SK-N-SH treated with all-trans-retinoic acid at 6 μM for 48 hours (cell line): ENCODE measurements at regions not wholly inside any gene's neighbourhood (a gene's known extent, or its start where the extent isn't known, plus 50 kb on each side); places are given as distances from the start of the nearest gene placed in this dataset.

ENCODE experiments used
- ATAC-seq: fragments of 200-7000 bp; cut with Tn5 transposase; 3 replicates; pipeline ENCODE4 v1.9.1; 2020; ENCODE audit warnings: mild to moderate bottlenecking, moderate library complexity
- ARNTL ChIP-seq: fragments of 450-650 bp; formaldehyde crosslinking; IDR thresholded peaks from 2 replicates; pipeline ENCODE4 v1.5.0; 2020; ENCODE audit warnings: low read depth, mild to moderate bottlenecking, moderate library complexity, borderline replicate concordance
- BACH2 ChIP-seq: fragments of 250-450 bp; sonication (Bioruptor Pico); IDR thresholded peaks from 2 replicates; pipeline ENCODE4 v1.9.0; 2021; ENCODE audit warnings: mild to moderate bottlenecking, borderline replicate concordance
- ESRRG ChIP-seq: fragments of 250-450 bp; sonication (Bioruptor Pico); IDR thresholded peaks from 2 replicates; pipeline ENCODE4 v1.6.1; 2021; ENCODE audit warnings: mild to moderate bottlenecking
- GLIS3 ChIP-seq: fragments of 250-450 bp; sonication (Bioruptor Pico); IDR thresholded peaks from 2 replicates; pipeline ENCODE4 v1.5.0; 2020; ENCODE audit warnings: mild to moderate bottlenecking, moderate library complexity
- ISL1 ChIP-seq: fragments of 250-450 bp; sonication (Bioruptor Pico); IDR thresholded peaks from 2 replicates; pipeline ENCODE4 v2.1.2; 2022; ENCODE audit warnings: mild to moderate bottlenecking, moderate library complexity
- OSR1 ChIP-seq: fragments of 250-450 bp; sonication (Bioruptor Pico); IDR thresholded peaks from 2 replicates; pipeline ENCODE4 v1.8.0; 2022; ENCODE audit warnings: moderate library complexity, mild to moderate bottlenecking, inconsistent platforms
- PPARA ChIP-seq: fragments of 250-450 bp; sonication (Bioruptor Pico); IDR thresholded peaks from 2 replicates; pipeline ENCODE4 v1.5.0; 2020; ENCODE audit warnings: mild to moderate bottlenecking, borderline replicate concordance
- RARB ChIP-seq: fragments of 250-450 bp; sonication (Bioruptor Pico); IDR thresholded peaks from 2 replicates; pipeline ENCODE4 v1.8.0; 2021; ENCODE audit warnings: mild to moderate bottlenecking, moderate library complexity
- SNAI2 ChIP-seq: fragments of 250-450 bp; sonication (Bioruptor Pico); IDR thresholded peaks from 2 replicates; pipeline ENCODE4 v1.5.0; 2020; ENCODE audit warnings: mild to moderate bottlenecking, moderate library complexity
- TCF4 ChIP-seq: fragments of 250-450 bp; sonication (Bioruptor Pico); IDR thresholded peaks from 2 replicates; pipeline ENCODE4 v1.8.0; 2021; ENCODE audit warnings: mild to moderate bottlenecking, moderate library complexity, borderline replicate concordance
- TOX ChIP-seq: fragments of 250-450 bp; sonication (Bioruptor Pico); IDR thresholded peaks from 2 replicates; pipeline ENCODE4 v1.8.0; 2021; ENCODE audit warnings: mild to moderate bottlenecking, moderate library complexity, borderline replicate concordance
- ZC3H10 ChIP-seq: fragments of 250-450 bp; sonication (Bioruptor Pico); IDR thresholded peaks from 2 replicates; pipeline ENCODE4 v1.5.1; 2021; ENCODE audit warnings: mild to moderate bottlenecking, moderate library complexity
- ZFP3 ChIP-seq: fragments of 250-450 bp; sonication (Bioruptor Pico); IDR thresholded peaks from 2 replicates; pipeline ENCODE4 v1.5.0; 2020; ENCODE audit warnings: mild to moderate bottlenecking, moderate library complexity
- ZFP30 ChIP-seq: fragments of 450-650 bp; formaldehyde crosslinking; IDR thresholded peaks from 2 replicates; pipeline ENCODE4 v1.5.0; 2022; ENCODE audit warnings: mild to moderate bottlenecking, moderate library complexity
- ZNF565 ChIP-seq: fragments of 450-650 bp; formaldehyde crosslinking; conservative IDR thresholded peaks from 2 replicates; pipeline ENCODE4 v1.5.0; 2020; ENCODE audit warnings: low read depth, mild to moderate bottlenecking, moderate library complexity
- ZNF70 ChIP-seq: fragments of 450-650 bp; formaldehyde crosslinking; IDR thresholded peaks from 2 replicates; pipeline ENCODE4 v1.5.0; 2020; ENCODE audit warnings: mild to moderate bottlenecking, moderate library complexity
- ZNF8 ChIP-seq: fragments of 450-650 bp; formaldehyde crosslinking; IDR thresholded peaks from 2 replicates; pipeline ENCODE4 v1.5.0; 2020; ENCODE audit warnings: mild to moderate bottlenecking, moderate library complexity
- TF ChIP-seq, protein P1 (sequence below): fragments of 250-450 bp; sonication (Bioruptor Pico); IDR thresholded peaks from 2 replicates; pipeline ENCODE4 v1.5.1; 2020; ENCODE audit warnings: low read depth, mild to moderate bottlenecking, moderate library complexity
- TF ChIP-seq, protein P2 (sequence below): fragments of 250-450 bp; sonication (Bioruptor Pico); IDR thresholded peaks from 2 replicates; pipeline ENCODE4 v1.8.0; 2021; ENCODE audit warnings: low read depth, mild to moderate bottlenecking, moderate library complexity, borderline replicate concordance
- TF ChIP-seq, protein P3 (sequence below): fragments of 250-450 bp; sonication (Bioruptor Pico); IDR thresholded peaks from 2 replicates; pipeline ENCODE4 v1.5.0; 2020; ENCODE audit warnings: mild to moderate bottlenecking, moderate library complexity
- TF ChIP-seq, protein P4 (sequence below): fragments of 250-450 bp; sonication (Bioruptor Pico); IDR thresholded peaks from 2 replicates; pipeline ENCODE4 v1.5.1; 2021; ENCODE audit warnings: mild to moderate bottlenecking, moderate library complexity

DNA sequence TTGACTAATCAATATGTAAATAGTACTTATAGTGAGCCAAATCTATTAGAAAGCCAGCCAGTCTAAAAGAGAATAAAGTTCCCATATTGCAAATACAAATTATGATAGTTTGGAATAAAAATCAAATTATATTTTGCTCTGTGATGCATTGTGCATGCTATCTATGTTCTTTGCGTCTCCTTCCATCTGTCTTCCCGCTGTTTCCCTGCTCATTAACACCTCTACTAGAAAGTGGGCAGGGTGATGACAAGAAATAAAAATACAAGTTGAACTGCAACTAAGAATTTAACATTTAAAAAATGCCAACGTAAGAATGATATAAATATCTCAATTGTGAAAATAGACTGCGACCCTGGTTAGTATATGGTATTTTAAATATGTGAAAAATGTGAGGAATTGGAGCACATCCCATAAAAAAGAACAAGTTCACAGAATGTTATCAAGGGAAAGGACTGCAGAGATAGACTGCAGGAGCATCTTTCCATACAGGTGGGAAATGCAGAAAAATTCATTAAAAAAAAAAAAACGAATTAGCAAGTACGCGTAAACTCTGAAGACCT lies 157.6 kb upstream of the PDE7B start:
- no peak for TF ChIP-seq ARNTL (CRISPR knock-in tag)
- no peak for TF ChIP-seq ESRRG (CRISPR knock-in tag)
- no peak for TF ChIP-seq TCF4 (CRISPR knock-in tag)
- no peak for TF ChIP-seq ZFP3
- TF ChIP-seq, protein P1, sequence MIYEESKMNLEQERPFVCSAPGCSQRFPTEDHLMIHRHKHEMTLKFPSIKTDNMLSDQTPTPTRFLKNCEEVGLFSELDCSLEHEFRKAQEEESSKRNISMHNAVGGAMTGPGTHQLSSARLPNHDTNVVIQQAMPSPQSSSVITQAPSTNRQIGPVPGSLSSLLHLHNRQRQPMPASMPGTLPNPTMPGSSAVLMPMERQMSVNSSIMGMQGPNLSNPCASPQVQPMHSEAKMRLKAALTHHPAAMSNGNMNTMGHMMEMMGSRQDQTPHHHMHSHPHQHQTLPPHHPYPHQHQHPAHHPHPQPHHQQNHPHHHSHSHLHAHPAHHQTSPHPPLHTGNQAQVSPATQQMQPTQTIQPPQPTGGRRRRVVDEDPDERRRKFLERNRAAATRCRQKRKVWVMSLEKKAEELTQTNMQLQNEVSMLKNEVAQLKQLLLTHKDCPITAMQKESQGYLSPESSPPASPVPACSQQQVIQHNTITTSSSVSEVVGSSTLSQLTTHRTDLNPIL, result no peak
- no peak for TF ChIP-seq ZNF8 (CRISPR knock-in tag)
- no peak for TF ChIP-seq OSR1 (CRISPR knock-in tag)
- no peak for TF ChIP-seq BACH2 (CRISPR knock-in tag)
- no peak for TF ChIP-seq TOX (CRISPR knock-in tag)
- no peak for TF ChIP-seq ZNF565
- TF ChIP-seq, protein P2, sequence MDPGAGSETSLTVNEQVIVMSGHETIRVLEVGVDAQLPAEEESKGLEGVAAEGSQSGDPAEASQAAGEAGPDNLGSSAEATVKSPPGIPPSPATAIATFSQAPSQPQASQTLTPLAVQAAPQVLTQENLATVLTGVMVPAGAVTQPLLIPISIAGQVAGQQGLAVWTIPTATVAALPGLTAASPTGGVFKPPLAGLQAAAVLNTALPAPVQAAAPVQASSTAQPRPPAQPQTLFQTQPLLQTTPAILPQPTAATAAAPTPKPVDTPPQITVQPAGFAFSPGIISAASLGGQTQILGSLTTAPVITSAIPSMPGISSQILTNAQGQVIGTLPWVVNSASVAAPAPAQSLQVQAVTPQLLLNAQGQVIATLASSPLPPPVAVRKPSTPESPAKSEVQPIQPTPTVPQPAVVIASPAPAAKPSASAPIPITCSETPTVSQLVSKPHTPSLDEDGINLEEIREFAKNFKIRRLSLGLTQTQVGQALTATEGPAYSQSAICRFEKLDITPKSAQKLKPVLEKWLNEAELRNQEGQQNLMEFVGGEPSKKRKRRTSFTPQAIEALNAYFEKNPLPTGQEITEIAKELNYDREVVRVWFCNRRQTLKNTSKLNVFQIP (CRISPR knock-in tag), result no peak
- no peak for TF ChIP-seq PPARA (CRISPR knock-in tag)
- TF ChIP-seq ZNF70, result no peak
- TF ChIP-seq GLIS3 (CRISPR knock-in tag), result no peak
- TF ChIP-seq ZFP30 (CRISPR knock-in tag), result no peak
- TF ChIP-seq RARB (CRISPR knock-in tag), result no peak
- TF ChIP-seq, protein P3, sequence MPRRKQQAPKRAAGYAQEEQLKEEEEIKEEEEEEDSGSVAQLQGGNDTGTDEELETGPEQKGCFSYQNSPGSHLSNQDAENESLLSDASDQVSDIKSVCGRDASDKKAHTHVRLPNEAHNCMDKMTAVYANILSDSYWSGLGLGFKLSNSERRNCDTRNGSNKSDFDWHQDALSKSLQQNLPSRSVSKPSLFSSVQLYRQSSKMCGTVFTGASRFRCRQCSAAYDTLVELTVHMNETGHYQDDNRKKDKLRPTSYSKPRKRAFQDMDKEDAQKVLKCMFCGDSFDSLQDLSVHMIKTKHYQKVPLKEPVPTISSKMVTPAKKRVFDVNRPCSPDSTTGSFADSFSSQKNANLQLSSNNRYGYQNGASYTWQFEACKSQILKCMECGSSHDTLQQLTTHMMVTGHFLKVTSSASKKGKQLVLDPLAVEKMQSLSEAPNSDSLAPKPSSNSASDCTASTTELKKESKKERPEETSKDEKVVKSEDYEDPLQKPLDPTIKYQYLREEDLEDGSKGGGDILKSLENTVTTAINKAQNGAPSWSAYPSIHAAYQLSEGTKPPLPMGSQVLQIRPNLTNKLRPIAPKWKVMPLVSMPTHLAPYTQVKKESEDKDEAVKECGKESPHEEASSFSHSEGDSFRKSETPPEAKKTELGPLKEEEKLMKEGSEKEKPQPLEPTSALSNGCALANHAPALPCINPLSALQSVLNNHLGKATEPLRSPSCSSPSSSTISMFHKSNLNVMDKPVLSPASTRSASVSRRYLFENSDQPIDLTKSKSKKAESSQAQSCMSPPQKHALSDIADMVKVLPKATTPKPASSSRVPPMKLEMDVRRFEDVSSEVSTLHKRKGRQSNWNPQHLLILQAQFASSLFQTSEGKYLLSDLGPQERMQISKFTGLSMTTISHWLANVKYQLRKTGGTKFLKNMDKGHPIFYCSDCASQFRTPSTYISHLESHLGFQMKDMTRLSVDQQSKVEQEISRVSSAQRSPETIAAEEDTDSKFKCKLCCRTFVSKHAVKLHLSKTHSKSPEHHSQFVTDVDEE (CRISPR knock-in tag), result no peak
- no peak for TF ChIP-seq ISL1 (CRISPR knock-in tag)
- TF ChIP-seq SNAI2 (CRISPR knock-in tag), result no peak
- ATAC-seq, result no peak

DNA sequence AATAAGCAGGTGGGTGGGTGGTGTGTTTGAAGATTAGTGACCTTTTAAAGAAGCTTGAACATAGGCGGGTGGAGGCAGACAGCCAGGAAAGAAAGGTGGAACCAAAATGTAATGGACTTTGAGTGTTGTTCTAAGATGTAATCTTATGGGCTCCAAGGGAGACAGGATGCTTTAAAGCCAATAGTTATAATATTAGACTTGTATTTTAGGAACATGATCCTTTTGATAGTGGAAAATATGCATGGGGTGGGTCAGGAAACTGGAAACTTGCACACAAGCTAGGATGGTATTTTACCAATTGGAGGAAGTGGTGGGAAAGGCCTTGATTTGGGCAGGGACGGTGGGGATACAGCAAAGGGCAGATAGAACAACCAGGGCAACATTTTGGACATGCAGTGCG lies 151.8 kb upstream of the PDE7B start:
- no peak for ATAC-seq
- TF ChIP-seq OSR1 (CRISPR knock-in tag) (no peak), GLIS3 (CRISPR knock-in tag) (no peak), ZC3H10 (CRISPR knock-in tag) (no peak), ZFP3 (no peak)
- TF ChIP-seq, protein P3 (CRISPR knock-in tag), result no peak
- TF ChIP-seq, protein P4, sequence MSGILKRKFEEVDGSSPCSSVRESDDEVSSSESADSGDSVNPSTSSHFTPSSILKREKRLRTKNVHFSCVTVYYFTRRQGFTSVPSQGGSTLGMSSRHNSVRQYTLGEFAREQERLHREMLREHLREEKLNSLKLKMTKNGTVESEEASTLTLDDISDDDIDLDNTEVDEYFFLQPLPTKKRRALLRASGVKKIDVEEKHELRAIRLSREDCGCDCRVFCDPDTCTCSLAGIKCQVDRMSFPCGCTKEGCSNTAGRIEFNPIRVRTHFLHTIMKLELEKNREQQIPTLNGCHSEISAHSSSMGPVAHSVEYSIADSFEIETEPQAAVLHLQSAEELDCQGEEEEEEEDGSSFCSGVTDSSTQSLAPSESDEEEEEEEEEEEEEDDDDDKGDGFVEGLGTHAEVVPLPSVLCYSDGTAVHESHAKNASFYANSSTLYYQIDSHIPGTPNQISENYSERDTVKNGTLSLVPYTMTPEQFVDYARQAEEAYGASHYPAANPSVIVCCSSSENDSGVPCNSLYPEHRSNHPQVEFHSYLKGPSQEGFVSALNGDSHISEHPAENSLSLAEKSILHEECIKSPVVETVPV, result no peak
- TF ChIP-seq, protein P2 (CRISPR knock-in tag), result no peak
